Natural killer cell (primary cell): ENCODE measurements at regions not wholly inside any gene's neighbourhood (a gene's known extent, or its start where the extent isn't known, plus 50 kb on each side); places are given as distances from the start of the nearest gene placed in this dataset.

Experiments
- ATAC-seq, 3 donors: fragments of 150-1000 bp in 2 of 3; fragments of 200-7000 bp in 1 of 3; cut with Tn5 transposase; 1 replicate in 1 of 3; 2 replicates in 2 of 3; pipeline ENCODE4 v1.10.0; 2021; ENCODE audit warnings: mild to moderate bottlenecking in 2 of 3, moderate library complexity in 2 of 3
- DNase-seq, 2 donors: peaks; one replicate each; pipeline versions ENCODE4 v3.0.0 to v3.0.0-alpha.2; 2013 to 2021; ENCODE audit warnings: mixed read lengths in 1 of 2
- H3K27ac ChIP-seq: one replicate; pipeline ENCODE4 v1.5.1; 2013; ENCODE audit warnings: mild to moderate bottlenecking, low read length
- H3K27me3 ChIP-seq: one replicate; pipeline ENCODE4 v1.6.1; 2013; ENCODE audit warnings: low read length; ENCODE audit not compliant: control insufficient read depth, insufficient read depth
- H3K36me3 ChIP-seq: one replicate; pipeline ENCODE4 v1.6.1; 2013; ENCODE audit warnings: low read length; ENCODE audit not compliant: control insufficient read depth, insufficient read depth
- H3K4me1 ChIP-seq: one replicate; pipeline ENCODE4 v1.6.1; 2013; ENCODE audit warnings: low read length; ENCODE audit not compliant: control insufficient read depth, insufficient read depth
- H3K4me3 ChIP-seq: one replicate; pipeline ENCODE4 v1.5.1; 2013; ENCODE audit warnings: low read length
- H3K9me3 ChIP-seq: one replicate; pipeline ENCODE4 v1.6.1; 2013; ENCODE audit warnings: low read length; ENCODE audit not compliant: control insufficient read depth, insufficient read depth
- H3K27ac Mint-ChIP-seq, 2 donors: one replicate each; pipeline ENCODE4 v1.8.0; 2022; ENCODE audit warnings: mild to moderate bottlenecking in 2 of 2, mixed read lengths in 2 of 2, moderate library complexity in 1 of 2
- H3K27me3 Mint-ChIP-seq, 2 donors: one replicate each; pipeline ENCODE4 v1.8.0; 2022; ENCODE audit warnings: low read depth in 2 of 2, mixed read lengths in 2 of 2
- H3K36me3 Mint-ChIP-seq: one replicate; pipeline ENCODE4 v1.8.0; 2022; ENCODE audit warnings: mixed read lengths
- H3K4me1 Mint-ChIP-seq, 2 donors: one replicate each; pipeline ENCODE4 v1.8.0; 2022; ENCODE audit warnings: mixed read lengths in 2 of 2
- H3K4me3 Mint-ChIP-seq: one replicate; pipeline ENCODE4 v1.8.0; 2022; ENCODE audit warnings: mild to moderate bottlenecking, moderate library complexity, mixed read lengths
- H3K9me3 Mint-ChIP-seq, 2 donors: one replicate each; pipeline ENCODE4 v1.8.0; 2022; ENCODE audit warnings: mixed read lengths in 2 of 2
- WGBS: methylation state at CpG from one replicate; pipeline ENCODE4 v1.1.7; 2013; ENCODE audit warnings: missing lambda C conversion rate; ENCODE audit not compliant: insufficient coverage; 5-methylcytosine and 5-hydroxymethylcytosine counted together
- intact Hi-C: fragments of 100-400 bp; cut with micrococcal nuclease; formaldehyde crosslinking; loops from one replicate; pipeline ENCODE4 v1.14.2; 2022
- TF ChIP-seq, protein P1 (sequence below): fragments of 200-600 bp; IDR thresholded peaks from one replicate; pipeline ENCODE4 v1.8.0; 2022; ENCODE audit warnings: antibody characterized with exemption

DNA sequence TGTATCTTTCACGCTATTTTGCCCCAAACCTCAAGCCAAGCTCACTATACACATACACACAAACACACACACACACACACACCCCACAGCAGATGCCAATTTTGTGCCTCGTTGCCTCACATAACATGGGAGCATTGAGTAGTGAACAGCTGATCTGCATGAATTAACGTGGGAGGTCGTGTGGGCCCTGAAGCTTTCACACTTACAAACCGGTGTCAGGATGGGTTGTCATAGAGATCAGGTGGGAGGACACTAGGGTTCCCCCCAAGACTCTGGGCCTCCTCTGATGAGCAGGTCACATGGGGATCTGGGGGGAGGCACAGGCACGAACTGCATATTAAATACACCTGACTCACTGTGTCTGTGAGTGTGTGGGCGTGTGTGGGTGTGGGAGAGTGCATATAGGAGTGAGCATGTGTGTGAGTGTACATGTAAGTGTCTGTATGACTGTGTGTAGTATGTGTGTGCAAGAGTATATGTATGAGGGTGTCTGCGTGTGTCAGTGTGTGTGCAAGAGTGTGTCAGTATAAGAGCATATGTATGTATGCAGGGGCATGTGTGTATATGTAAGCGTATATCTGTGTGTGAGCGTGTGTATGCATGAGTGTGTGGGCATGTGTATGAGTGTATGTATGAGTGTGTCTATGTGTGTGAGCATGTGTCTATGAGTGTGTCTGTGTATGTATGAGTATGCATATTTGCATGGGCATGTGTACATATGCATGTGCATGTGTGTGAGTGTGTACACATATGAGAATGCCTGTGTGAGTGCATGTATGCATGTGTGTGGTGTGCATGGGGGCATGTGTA is 370.4 kb downstream of the PREX1 start:
- Histone ChIP-seq H3K27ac (no peak overlapping the region), H3K27me3 (no peaks in the 10 kb centered on the region), H3K9me3 (no peaks in the 10 kb centered on the region), H3K36me3 (no peaks in the 10 kb centered on the region), H3K4me1 (no peaks in the 10 kb centered on the region), H3K4me3 (no peak overlapping the region)
- H3K27ac Mint-ChIP-seq, result no peak overlapping the region
- no peak overlapping the region for H3K4me3 Mint-ChIP-seq
- H3K36me3 Mint-ChIP-seq, result no peaks in the 10 kb centered on the region
- peaks cover 5 to 20% of the 10 kb centered on the region in 2 donors for H3K27me3 Mint-ChIP-seq
- TF ChIP-seq, protein P1, sequence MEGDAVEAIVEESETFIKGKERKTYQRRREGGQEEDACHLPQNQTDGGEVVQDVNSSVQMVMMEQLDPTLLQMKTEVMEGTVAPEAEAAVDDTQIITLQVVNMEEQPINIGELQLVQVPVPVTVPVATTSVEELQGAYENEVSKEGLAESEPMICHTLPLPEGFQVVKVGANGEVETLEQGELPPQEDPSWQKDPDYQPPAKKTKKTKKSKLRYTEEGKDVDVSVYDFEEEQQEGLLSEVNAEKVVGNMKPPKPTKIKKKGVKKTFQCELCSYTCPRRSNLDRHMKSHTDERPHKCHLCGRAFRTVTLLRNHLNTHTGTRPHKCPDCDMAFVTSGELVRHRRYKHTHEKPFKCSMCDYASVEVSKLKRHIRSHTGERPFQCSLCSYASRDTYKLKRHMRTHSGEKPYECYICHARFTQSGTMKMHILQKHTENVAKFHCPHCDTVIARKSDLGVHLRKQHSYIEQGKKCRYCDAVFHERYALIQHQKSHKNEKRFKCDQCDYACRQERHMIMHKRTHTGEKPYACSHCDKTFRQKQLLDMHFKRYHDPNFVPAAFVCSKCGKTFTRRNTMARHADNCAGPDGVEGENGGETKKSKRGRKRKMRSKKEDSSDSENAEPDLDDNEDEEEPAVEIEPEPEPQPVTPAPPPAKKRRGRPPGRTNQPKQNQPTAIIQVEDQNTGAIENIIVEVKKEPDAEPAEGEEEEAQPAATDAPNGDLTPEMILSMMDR, result no peak
- intact Hi-C loops, result no loop called here
- ATAC-seq (peak in 1 of 3 donors; percentile 16), DNase-seq (no peak)
- no peaks in the 10 kb centered on the region for H3K9me3 Mint-ChIP-seq
- H3K4me1 Mint-ChIP-seq, result no peaks in the 10 kb centered on the region
- 76% methylated on average over 10 of the region's 10 CpGs for WGBS

DNA sequence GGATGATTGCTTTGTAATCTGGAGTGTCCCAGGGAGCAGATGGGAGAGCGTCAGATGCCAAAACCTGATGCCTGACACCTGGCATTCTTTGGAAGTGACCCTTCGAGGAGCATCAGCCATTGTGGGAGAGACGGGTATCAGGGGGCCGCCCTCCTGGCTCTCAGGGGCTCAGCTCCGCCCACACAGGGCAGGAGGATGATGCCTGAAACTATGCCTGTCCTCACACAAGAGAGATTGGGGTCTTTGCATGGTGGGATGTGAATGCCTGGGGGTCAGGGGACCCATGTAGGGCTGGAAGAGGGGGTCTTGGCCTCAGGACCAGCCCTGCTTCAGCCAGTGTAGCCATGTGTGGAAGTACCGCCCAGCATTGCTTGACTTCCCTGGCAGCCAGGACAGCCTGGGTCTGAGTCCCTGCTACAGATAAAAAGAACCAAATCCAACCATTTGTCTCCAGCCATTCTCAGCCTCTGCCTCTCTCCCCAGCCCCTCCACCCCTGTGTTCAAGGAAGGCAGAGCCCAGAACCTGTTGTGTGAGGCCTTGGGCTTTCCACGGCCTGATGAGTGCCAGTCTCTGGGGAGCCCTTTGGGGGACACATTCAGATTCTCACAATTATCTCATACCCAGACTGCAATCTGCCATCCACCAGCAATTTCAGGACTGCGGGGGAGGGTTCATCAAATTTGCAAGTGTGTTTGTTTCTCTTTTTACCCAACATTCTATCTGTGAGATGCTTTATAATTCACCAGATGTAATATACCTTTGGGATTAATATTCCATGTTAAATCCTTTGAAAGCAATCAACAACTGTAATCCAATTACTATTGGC is 371.2 kb downstream of the PREX1 start:
- H3K27me3 Mint-ChIP-seq, result peaks cover 5 to 20% of the 10 kb centered on the region in 2 donors
- DNase-seq, result no peak
- intact Hi-C loops, result no loop called here
- ATAC-seq, result no peak
- H3K4me1 ChIP-seq, result no peaks in the 10 kb centered on the region
- no peak overlapping the region for H3K4me3 Mint-ChIP-seq
- H3K36me3 ChIP-seq, result no peaks in the 10 kb centered on the region
- no peaks in the 10 kb centered on the region for H3K27me3 ChIP-seq
- TF ChIP-seq, protein P1, result no peak
- H3K9me3 ChIP-seq, result no peaks in the 10 kb centered on the region
- no peaks in the 10 kb centered on the region for H3K4me1 Mint-ChIP-seq
- H3K36me3 Mint-ChIP-seq, result no peaks in the 10 kb centered on the region
- no peak overlapping the region for H3K4me3 ChIP-seq
- 74% methylated on average over 8 of the region's 8 CpGs for WGBS
- H3K27ac ChIP-seq, result no peak overlapping the region
- no peaks in the 10 kb centered on the region for H3K9me3 Mint-ChIP-seq
- no peak overlapping the region for H3K27ac Mint-ChIP-seq

DNA sequence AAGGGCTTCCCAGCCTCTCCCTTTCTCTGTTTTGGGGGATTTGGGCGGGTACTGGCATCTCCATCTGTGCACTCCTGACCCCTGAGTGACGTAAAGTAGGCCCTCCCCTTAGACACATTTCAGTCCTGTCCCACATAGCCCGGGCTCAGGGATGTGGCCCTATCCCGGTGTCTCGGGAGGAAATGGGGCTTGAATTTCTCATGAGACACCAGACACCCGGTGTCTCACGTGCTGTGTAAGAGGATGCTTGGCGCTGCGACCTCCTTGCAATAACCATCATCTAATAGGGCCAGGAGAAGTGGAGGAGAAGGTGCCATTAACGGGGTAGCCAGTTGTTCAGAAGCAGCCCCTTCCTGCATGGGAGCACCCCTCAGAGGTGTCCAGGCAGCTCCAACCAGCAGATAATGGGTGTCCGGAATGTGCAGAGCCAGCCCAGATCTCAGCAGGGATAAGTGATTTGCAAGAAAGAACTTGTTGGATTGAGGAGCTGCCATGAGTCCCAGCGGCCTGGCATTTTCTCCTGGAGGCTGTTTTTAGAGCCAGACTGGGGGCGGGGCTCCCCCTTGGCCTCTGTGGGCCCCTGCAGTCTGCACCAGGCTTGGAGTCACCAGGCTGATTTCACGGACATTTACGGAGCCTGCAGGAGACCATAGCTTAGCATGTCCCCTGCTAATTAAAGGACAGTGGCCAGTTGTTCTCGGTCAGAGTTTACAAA is 372.0 kb downstream of the PREX1 start:
- H3K27me3 Mint-ChIP-seq, result peaks cover 2 to 13% of the 10 kb centered on the region in 2 donors
- H3K27ac Mint-ChIP-seq, result no peak overlapping the region
- Histone ChIP-seq H3K4me1 (no peaks in the 10 kb centered on the region), H3K27me3 (no peaks in the 10 kb centered on the region), H3K9me3 (no peaks in the 10 kb centered on the region), H3K4me3 (no peak overlapping the region), H3K36me3 (no peaks in the 10 kb centered on the region), H3K27ac (no peak overlapping the region)
- no peak overlapping the region for H3K4me3 Mint-ChIP-seq
- no peaks in the 10 kb centered on the region for H3K9me3 Mint-ChIP-seq
- H3K4me1 Mint-ChIP-seq, result no peaks in the 10 kb centered on the region
- TF ChIP-seq, protein P1, result no peak
- intact Hi-C loops, result no loop called here
- DNase-seq, result no peak
- 67% methylated on average over 13 of the region's 16 CpGs for WGBS
- no peak for ATAC-seq
- H3K36me3 Mint-ChIP-seq, result no peaks in the 10 kb centered on the region
